Skin epidermis (tissue), 12 donors: ENCODE measurements at regions not wholly inside any gene's neighbourhood (a gene's known extent, or its start where the extent isn't known, plus 50 kb on each side); places are given as distances from the start of the nearest gene placed in this dataset.
"Not testable (repeated sequence)": the region's sequence is repeated elsewhere in the genome, so short reads cannot be mapped to it uniquely, and the experiment has no call there.

ENCODE experiments used
- H3K27ac ChIP-seq, 21 experiments: fragments of 200-600 bp; sonication (generic) in 11 of 21; one replicate each; pipeline ENCODE4 v1.5.0; 2020; ENCODE audit warnings: mild to moderate bottlenecking in 3 of 21, inconsistent platforms in 2 of 21, moderate library complexity in 2 of 21
- H3K4me3 ChIP-seq, 7 experiments: fragments of 200-600 bp; sonication (generic) in 2 of 7; one replicate each; pipeline ENCODE4 v1.5.0; 2020; ENCODE audit warnings: inconsistent platforms in 2 of 7, mild to moderate bottlenecking in 2 of 7, moderate library complexity in 1 of 7

DNA sequence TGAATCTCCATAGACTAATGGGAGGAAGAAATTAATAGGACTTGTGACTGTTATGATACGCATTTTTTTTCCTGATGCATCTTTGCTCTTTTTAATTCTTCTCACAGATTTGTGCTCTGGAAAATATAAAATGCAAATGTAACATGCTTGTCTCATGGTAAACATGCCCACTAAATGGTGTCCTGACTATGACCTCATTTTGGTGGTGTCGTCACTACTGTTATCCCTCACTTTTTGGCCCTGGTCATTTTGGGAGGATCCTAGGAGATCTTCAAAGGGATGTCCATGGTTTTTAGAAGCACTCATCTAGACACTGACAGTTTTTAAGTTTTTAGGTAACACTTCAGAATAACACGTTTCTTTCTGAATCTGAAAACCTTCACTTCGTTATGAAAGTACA lies 790.8 kb upstream of the FBXO33 start:
- Histone ChIP-seq H3K4me3 (no peak overlapping the region), H3K27ac (no peak overlapping the region)

DNA sequence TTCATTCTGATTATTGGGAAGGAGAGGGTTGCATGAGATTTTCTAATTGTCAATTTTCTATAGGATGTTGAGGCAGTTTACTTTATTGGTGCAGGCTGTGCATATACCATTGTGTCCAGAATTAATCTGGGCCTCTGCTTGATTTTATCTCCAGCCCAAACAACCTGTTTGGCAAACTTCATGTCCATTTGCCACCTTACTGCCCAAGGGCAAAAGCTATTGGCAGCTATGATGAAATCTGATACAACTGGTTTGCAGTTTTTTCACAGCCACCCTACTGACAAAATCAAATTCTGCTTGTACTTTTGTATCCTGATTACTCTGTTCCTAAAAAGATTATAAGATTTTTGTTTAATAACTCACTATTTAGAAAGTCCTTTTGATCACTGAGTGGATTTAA lies 789.2 kb upstream of the FBXO33 start:
- Histone ChIP-seq H3K27ac (no peak overlapping the region), H3K4me3 (no peak overlapping the region)

- H3K4me3 ChIP-seq: no peak overlapping the region
- no peak overlapping the region for H3K27ac ChIP-seq
These were observed 786.8 kb upstream of the FBXO33 start for GRCh38 chr14:40219032-40219431.

DNA sequence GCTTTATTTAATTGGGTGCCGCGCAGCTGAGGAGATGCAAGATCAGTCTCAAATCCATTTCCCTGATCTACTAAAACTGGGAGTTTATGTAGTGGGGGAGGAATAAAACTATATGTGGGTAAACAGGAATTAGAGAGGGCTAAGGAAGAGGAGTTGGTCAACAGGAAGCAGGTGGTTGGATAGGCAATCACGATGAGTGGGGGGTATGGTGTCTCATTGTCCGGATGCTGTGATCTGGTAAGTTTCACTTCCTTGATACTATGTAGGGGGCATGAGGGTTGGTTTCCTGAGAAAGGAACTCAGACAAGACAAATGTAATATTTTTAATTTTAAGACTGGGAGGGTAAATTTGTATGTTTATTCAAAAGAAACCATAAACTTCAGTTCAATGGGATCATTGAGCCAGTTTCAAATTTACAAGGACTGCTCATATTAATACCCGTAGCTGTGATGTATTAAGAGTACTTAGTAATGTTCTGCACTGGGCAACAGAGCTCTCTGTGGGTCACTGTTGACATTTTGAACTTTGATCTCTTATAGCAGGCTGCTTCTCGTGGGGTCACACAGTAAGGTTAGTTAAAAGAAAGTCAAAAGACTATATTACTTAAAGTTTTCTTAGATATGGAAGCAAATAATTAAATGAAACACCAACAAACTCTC lies 786.2 kb upstream of the FBXO33 start:
- no peak overlapping the region for H3K27ac ChIP-seq
- no peak overlapping the region for H3K4me3 ChIP-seq

DNA sequence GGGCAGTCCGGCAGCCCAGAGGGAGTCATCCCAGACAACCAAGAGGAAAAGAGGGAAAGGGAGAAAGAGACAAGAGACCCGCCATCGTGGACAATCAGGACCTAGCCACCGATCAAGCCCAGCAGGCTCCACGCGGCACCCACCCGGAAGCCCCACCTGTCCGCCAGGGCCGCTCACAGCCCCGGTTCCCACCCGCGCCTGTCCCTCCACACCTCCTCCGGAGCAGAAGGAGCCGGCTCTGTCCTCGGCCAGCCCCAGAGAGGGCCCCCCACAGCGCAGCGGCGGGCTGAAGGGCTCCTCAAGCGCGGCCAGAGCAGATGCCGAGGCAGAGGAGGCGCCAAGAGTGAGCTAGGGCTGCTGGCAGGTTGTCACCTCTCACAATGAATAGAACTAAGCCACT lies 784.7 kb upstream of the FBXO33 start:
- H3K27ac ChIP-seq: no peak overlapping the region
- H3K4me3 ChIP-seq: no peak overlapping the region

DNA sequence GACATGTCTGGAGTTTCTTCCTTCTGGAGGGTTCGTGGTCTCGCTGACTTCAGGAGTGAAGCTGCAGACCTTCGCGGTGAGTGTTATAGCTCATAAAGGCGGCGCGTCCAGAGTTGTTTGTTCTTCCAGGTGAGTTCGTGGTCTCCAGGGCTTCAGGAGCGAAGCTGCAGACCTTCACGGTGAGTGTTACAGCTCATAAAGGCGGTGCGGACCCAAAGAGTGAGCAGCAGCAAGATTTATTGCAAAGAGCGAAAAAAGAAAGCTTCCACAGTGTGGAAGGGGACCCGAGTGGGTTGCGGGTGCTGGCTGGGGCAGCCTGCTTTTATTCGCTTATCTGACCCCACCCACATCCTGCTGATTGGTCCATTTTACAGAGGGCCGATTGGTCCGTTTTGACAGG lies 784.2 kb upstream of the FBXO33 start:
- not testable (repeated sequence) for H3K27ac ChIP-seq, H3K4me3 ChIP-seq

GRCh38 chr14:40213701-40214100 lies 781.5 kb upstream of the FBXO33 start:
- Histone ChIP-seq H3K4me3 (no peak overlapping the region), H3K27ac (no peak overlapping the region)

DNA sequence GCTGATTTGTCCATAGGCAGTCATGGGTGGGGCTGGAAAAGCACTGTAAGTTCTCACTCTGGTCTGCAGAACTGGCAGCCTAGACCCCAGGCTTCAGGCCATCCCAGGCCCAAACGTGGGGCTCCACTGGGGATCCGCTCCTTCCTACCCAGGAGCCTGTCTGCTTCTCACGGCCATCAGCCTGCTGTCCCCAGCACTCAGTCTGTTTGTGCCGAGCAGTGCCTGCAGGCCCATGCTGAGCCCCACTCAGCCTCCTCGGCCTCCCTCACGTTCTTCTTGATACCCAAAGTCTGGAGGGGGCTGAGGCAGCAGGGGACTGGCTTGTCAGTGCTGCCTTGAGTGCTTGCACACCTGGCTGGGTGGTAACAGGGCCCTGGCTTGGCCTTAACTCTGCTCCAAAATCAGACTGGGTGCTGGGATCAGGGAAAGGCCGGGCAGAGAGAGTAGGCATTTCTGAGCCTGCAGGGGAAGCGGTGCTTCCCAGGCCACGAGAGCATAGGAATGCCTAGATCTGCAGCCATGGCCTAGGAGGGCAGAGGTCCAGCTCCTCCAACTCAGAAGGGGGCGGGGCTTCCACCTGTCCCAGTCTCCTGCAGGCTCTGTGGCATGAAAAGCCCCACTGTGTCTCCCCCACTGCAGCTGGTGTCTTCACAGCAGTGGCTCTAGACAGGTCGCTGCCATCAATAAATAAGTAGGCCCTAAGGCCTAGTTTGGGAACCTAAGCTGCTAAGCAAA lies 772.4 kb upstream of the FBXO33 start:
- no peak overlapping the region for H3K4me3 ChIP-seq
- no peak overlapping the region for H3K27ac ChIP-seq

GRCh38 chr14:40199101-40199500 lies 766.9 kb upstream of the FBXO33 start:
- Histone ChIP-seq H3K4me3 (no peak overlapping the region), H3K27ac (no peak overlapping the region)

GRCh38 chr14:40197344-40197743 lies 765.1 kb upstream of the FBXO33 start:
- H3K27ac ChIP-seq: no peak overlapping the region
- H3K4me3 ChIP-seq: no peak overlapping the region

DNA sequence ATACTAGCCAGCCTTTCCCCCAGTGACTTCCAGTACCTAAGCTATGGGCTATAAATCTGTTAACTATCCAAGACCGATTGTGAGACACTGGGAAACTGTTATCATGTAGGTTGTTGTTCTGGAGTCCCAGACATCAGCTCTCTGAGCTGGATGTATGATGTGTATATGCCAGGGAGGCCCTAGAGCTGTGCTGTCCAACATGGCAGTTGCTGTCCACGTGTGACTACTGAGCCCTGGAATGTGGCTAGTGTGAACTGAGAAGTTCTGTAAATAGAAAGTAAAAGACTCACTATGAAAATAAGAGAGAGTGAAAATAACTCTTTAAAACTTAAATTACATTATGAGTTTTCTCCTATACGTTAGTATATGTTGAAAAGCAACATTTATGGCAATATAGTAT lies 755.8 kb upstream of the FBXO33 start:
- H3K27ac ChIP-seq: no peak overlapping the region
- H3K4me3 ChIP-seq: no peak overlapping the region

DNA sequence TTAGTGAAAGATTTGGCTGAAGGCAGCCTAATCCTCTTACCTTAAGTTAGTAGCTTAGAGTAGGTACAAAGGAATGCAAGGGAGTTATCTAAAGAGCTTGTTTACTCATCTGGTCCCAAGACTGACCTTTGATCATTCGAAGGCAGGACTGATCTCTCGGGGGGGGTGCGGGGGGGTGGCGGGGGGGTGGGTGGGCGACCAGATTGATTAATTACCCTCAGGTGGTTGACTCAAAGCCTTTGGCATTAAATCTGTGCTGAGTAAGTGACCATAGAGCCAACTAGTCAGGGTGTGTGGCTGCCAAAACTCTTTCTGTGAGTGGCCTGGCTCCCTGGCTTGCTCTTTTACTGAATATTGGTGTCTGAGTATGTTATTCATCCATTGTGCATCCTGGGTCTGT lies 731.9 kb upstream of the FBXO33 start:
- H3K27ac ChIP-seq: no peak overlapping the region
- H3K4me3 ChIP-seq: no peak overlapping the region

GRCh38 chr14:40139657-40140056 lies 707.4 kb upstream of the FBXO33 start:
- H3K27ac ChIP-seq: no peak overlapping the region
- H3K4me3 ChIP-seq: no peak overlapping the region

DNA sequence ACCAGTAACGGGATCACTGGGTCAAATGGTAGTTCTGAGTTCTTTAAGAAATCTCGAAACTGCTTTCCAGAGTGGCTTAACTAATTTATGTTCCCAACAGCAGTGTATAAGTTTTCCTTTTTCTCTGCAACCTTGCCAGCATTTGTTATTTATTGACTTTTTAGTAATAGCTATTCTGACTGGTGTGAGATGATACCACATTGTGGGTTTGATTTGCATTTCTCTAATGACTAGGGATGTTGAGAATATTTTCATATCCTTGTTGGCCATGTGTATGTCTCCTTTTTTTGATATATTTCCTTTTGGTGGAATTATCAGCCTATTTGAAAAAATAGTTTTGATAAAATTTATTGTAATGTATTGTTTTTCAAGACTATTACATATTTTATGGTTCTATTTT lies 701.2 kb upstream of the FBXO33 start:
- H3K27ac ChIP-seq: no peak overlapping the region

DNA sequence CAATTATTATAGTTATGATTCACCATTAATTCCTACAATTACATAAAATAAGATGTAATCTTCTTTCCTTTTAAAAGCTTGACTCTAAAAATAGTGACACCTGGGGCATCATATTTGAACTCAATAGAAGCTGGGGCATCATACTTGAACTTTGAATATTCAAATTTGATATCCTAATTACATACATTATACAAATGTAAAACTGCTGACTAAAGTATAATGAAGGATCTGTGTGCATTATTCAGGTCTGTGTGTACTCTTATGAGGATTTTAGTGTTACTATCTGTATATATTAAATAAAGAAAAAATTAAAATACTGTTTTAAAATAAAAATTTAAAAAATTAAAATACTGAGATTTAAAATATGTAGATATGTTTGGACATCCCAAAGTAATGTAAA lies 696.9 kb upstream of the FBXO33 start:
- Histone ChIP-seq H3K27ac (no peak overlapping the region), H3K4me3 (no peak overlapping the region)

More for the DNA sequence above, 701.2 kb upstream of the FBXO33 start:
- no peak overlapping the region for H3K4me3 ChIP-seq

DNA sequence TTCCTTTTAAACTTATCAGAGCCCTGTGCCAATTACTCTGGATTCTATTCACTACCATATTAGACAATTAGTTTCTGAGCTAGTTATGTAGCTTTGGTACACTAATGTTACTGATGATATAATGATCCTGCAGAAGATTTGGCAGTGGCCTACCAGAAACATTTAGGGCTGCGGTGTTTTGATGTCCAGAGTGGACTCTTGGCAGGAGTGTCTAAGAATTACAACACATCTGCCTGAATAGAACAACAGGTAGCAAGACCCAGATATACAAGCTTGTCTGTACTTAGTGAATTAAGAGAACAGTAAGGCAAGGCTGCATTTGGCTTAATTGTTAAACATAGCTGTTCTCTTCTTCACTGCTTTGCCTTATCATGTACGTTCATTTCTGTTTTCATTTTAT lies 691.6 kb upstream of the FBXO33 start:
- no peak overlapping the region for H3K27ac ChIP-seq

GRCh38 chr14:40122968-40123648 lies 690.9 kb upstream of the FBXO33 start:
- no peak overlapping the region for H3K27ac ChIP-seq
- H3K4me3 ChIP-seq: no peak overlapping the region

More for the DNA sequence above, 691.6 kb upstream of the FBXO33 start:
- H3K4me3 ChIP-seq: no peak overlapping the region

- Histone ChIP-seq H3K27ac (no peak overlapping the region), H3K4me3 (no peak overlapping the region)
These were observed 687.5 kb upstream of the FBXO33 start for GRCh38 chr14:40119765-40120164.

DNA sequence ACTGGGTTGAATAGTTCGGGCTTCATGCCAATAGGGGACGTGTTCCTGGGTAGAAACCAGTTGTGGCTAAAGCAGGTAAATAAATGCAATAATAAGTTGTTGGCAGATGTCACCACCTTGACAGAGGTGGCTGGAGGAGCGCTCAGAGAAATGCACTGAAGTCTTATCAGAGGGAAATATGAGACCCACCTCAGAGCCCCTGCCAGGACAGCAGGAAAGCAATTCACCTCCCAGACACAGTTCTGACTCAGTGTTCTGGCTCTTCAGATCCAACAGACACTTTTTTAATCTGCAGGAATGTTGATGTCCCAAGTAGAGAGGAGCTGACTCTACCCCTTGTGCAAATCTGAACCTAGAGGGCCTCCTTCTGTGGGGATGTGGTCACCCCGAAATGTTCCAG lies 687.1 kb upstream of the FBXO33 start:
- Histone ChIP-seq H3K27ac (no peak overlapping the region), H3K4me3 (no peak overlapping the region)

- Histone ChIP-seq H3K27ac (no peak overlapping the region), H3K4me3 (no peak overlapping the region)
These were observed 683.4 kb upstream of the FBXO33 start for GRCh38 chr14:40115583-40115982.

DNA sequence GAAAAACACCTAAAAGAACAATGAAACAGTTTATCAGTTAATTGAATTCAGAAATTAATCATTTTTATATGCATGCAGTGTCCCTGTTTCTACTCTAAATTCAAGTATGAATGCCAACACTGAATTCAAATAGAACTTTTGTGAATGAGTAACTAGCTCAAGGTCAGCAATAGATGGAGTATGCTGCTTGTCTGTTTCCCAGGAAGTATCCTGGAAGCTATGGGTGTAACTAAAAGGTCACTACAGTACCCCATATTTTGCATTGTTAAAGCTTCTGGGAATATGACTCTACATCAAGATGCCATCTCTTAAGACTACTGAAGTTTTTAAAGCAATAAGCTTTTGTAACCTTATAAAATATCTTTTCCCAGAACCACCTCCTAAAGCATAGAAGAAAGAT lies 681.4 kb upstream of the FBXO33 start:
- H3K27ac ChIP-seq: no peak overlapping the region
- no peak overlapping the region for H3K4me3 ChIP-seq
